ENCODE measurements at regions not wholly inside any gene's neighbourhood (a gene's known extent, or its start where the extent isn't known, plus 50 kb on each side); places are given as distances from the start of the nearest gene placed in this dataset.
A peak's percentile ranks its signal among the peaks of the same experiment; 100 is the strongest.
"Not testable (repeated sequence)": the region's sequence is repeated elsewhere in the genome, so short reads cannot be mapped to it uniquely, and the experiment has no call there.

- intact Hi-C loops (cut with micrococcal nuclease; ENCODE audit: unreplicated experiment) = no loop called here
- Histone ChIP-seq H3K9me3 (ENCODE audit: low read depth, low read length, poor library complexity, severe bottlenecking) (no peaks in the 10 kb centered on the region), H3K36me3 (ENCODE audit: insufficient read depth, low read length, poor library complexity, severe bottlenecking) (no peaks in the 10 kb centered on the region), H3K4me3 (ENCODE audit: low read depth, low read length, poor library complexity, severe bottlenecking) (no peak overlapping the region), H3K4me1 (ENCODE audit: insufficient read depth, low read length, poor library complexity, severe bottlenecking) (no peaks in the 10 kb centered on the region), H3K27me3 (replicated peaks; ENCODE audit: insufficient read depth, low read depth, low read length, poor library complexity) (no peaks in the 10 kb centered on the region), H3K27ac (ENCODE audit: low read depth, low read length, poor library complexity, severe bottlenecking) (no peak overlapping the region)
- peak; percentile 3 for DNase-seq (ENCODE audit: low spot score)
- ChIA-PET CTCF (no interaction called here), POLR2A (ENCODE audit: low non-redundant PET) (no interaction called here)
- TF ChIP-seq CTCF (conservative IDR thresholded peaks at IDR 0.05; ENCODE audit: low read depth, low read length) = no peak
- TF ChIP-seq EZH2 (IDR thresholded peaks at IDR 0.05; ENCODE audit: borderline replicate concordance, low read depth, low read length, poor library complexity, severe bottlenecking) = no peak
- BruUV-seq (replicated peaks) = no TSS peak
Observed at GRCh38 chr10:94240901-94241300, 121.8 kb downstream of the NOC3L start.

GRCh38 chr10:94251098-94251497 lies 111.6 kb downstream of the NOC3L start:
- BruUV-seq (replicated peaks) = no TSS peak
- no peak overlapping the region for H3K4me3 ChIP-seq (ENCODE audit: low read depth, low read length, poor library complexity, severe bottlenecking)
- TF ChIP-seq EZH2 (IDR thresholded peaks at IDR 0.05; ENCODE audit: borderline replicate concordance, low read depth, low read length, poor library complexity, severe bottlenecking) = no peak
- TF ChIP-seq CTCF (conservative IDR thresholded peaks at IDR 0.05; ENCODE audit: low read depth, low read length) = no peak
- ChIA-PET CTCF (no interaction called here), POLR2A (ENCODE audit: low non-redundant PET) (no interaction called here)
- no peak overlapping the region for H3K27ac ChIP-seq (ENCODE audit: low read depth, low read length, poor library complexity, severe bottlenecking)
- intact Hi-C loops (cut with micrococcal nuclease; ENCODE audit: unreplicated experiment) = no loop called here
- no peak for DNase-seq (ENCODE audit: low spot score)
- H3K27me3 ChIP-seq (replicated peaks; ENCODE audit: insufficient read depth, low read depth, low read length, poor library complexity) = peaks cover 6% of the 10 kb centered on the region
- no peaks in the 10 kb centered on the region for H3K36me3 ChIP-seq (ENCODE audit: insufficient read depth, low read length, poor library complexity, severe bottlenecking)
- H3K9me3 ChIP-seq (ENCODE audit: low read depth, low read length, poor library complexity, severe bottlenecking) = no peaks in the 10 kb centered on the region
- no peaks in the 10 kb centered on the region for H3K4me1 ChIP-seq (ENCODE audit: insufficient read depth, low read length, poor library complexity, severe bottlenecking)

- Histone ChIP-seq H3K9me3 (ENCODE audit: low read depth, low read length, poor library complexity, severe bottlenecking) (no peaks in the 10 kb centered on the region), H3K36me3 (ENCODE audit: insufficient read depth, low read length, poor library complexity, severe bottlenecking) (no peaks in the 10 kb centered on the region), H3K4me1 (ENCODE audit: insufficient read depth, low read length, poor library complexity, severe bottlenecking) (no peaks in the 10 kb centered on the region), H3K27ac (ENCODE audit: low read depth, low read length, poor library complexity, severe bottlenecking) (no peak overlapping the region), H3K27me3 (replicated peaks; ENCODE audit: insufficient read depth, low read depth, low read length, poor library complexity) (peaks cover 6% of the 10 kb centered on the region), H3K4me3 (ENCODE audit: low read depth, low read length, poor library complexity, severe bottlenecking) (no peak overlapping the region)
- CTCF ChIA-PET = no interaction called here
- intact Hi-C loops (cut with micrococcal nuclease; ENCODE audit: unreplicated experiment) = no loop called here
- POLR2A ChIA-PET (ENCODE audit: low non-redundant PET) = no interaction called here
- no peak for DNase-seq (ENCODE audit: low spot score)
- no peak for TF ChIP-seq CTCF (conservative IDR thresholded peaks at IDR 0.05; ENCODE audit: low read depth, low read length)
- no peak for TF ChIP-seq EZH2 (IDR thresholded peaks at IDR 0.05; ENCODE audit: borderline replicate concordance, low read depth, low read length, poor library complexity, severe bottlenecking)
- BruUV-seq (replicated peaks) = no TSS peak
Observed at GRCh38 chr10:94251568-94251967, 111.2 kb downstream of the NOC3L start.

GRCh38 chr10:94257407-94257806 lies 105.3 kb downstream of the NOC3L start:
- H3K4me1 ChIP-seq (ENCODE audit: insufficient read depth, low read length, poor library complexity, severe bottlenecking); POLR2A ChIA-PET (ENCODE audit: low non-redundant PET); H3K4me3 ChIP-seq (ENCODE audit: low read depth, low read length, poor library complexity, severe bottlenecking); H3K27me3 ChIP-seq (replicated peaks; ENCODE audit: insufficient read depth, low read depth, low read length, poor library complexity); DNase-seq (ENCODE audit: low spot score); H3K9me3 ChIP-seq (ENCODE audit: low read depth, low read length, poor library complexity, severe bottlenecking); BruUV-seq (replicated peaks); H3K36me3 ChIP-seq (ENCODE audit: insufficient read depth, low read length, poor library complexity, severe bottlenecking); CTCF ChIA-PET; intact Hi-C loops (cut with micrococcal nuclease; ENCODE audit: unreplicated experiment); H3K27ac ChIP-seq (ENCODE audit: low read depth, low read length, poor library complexity, severe bottlenecking): not testable (repeated sequence)
